H1 (cell line): ENCODE measurements at regions not wholly inside any gene's neighbourhood (a gene's known extent, or its start where the extent isn't known, plus 50 kb on each side); places are given as distances from the start of the nearest gene placed in this dataset.

ENCODE experiments used
- ASH2L ChIP-seq: fragments of 200-600, 300-600 bp; sonication (generic); IDR thresholded peaks from one replicate; pipeline ENCODE4 v1.7.1; 2017; ENCODE audit warnings: low read length
- EGR1 ChIP-seq: IDR thresholded peaks from 2 replicates; pipeline ENCODE4 v1.6.1; 2011; ENCODE audit warnings: low read depth, low read length, borderline replicate concordance
- PHF8 ChIP-seq: fragments of 200-600 bp; sonication (generic); conservative IDR thresholded peaks from 2 replicates; pipeline ENCODE4 v1.7.1; 2012; ENCODE audit warnings: low read depth, mild to moderate bottlenecking, inconsistent platforms, low read length, moderate library complexity
- RNF2 ChIP-seq: fragments of 200-900, 300-1000 bp; sonication (generic); IDR thresholded peaks from 2 replicates; pipeline ENCODE4 v1.7.1; 2016; ENCODE audit warnings: borderline replicate concordance, low read depth, mild to moderate bottlenecking, antibody characterized with exemption, low read length; ENCODE audit not compliant: poor library complexity, severe bottlenecking; ENCODE audit errors: missing control alignments
- SP1 ChIP-seq: IDR thresholded peaks from 2 replicates; pipeline ENCODE4 v1.6.1; 2011; ENCODE audit warnings: low read depth, low read length
- SP2 ChIP-seq: IDR thresholded peaks from 2 replicates; pipeline ENCODE4 v1.6.1; 2012; ENCODE audit warnings: mild to moderate bottlenecking, low read length, inconsistent platforms
- TF ChIP-seq, protein P1 (sequence below), 3 experiments: IDR thresholded peaks; 1 replicate in 2 of 3; 2 replicates in 1 of 3; pipeline versions ENCODE4 v1.5.1 to v1.6.1; 2011; ENCODE audit warnings: low read length in 3 of 3, mild to moderate bottlenecking in 3 of 3, inconsistent platforms in 2 of 3, low read depth in 1 of 3, moderate library complexity in 1 of 3; ENCODE audit not compliant: insufficient read depth in 1 of 3; ENCODE audit errors: control extremely low read depth in 1 of 3

DNA sequence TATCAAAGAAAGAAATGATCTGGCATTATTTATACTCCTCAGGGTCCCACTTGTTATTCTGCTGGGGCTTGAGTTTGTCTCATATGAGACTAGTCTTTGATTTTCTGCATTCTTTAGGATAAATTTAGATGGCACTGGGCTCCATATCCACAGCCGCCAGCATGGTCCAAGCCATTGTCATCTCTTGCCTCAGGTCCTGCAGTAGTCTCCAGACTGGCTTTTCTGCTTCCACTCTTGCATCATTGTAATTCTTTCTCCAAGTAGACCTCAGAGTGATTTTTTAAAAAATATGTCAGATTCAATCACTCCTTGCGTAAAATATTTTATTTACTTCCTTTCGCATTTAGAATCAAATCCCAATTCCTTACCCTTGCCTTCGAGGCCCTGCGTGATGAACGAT lies 50.4 kb upstream of the ST3GAL6 start:
- TF ChIP-seq PHF8 (no peak), RNF2 (no peak), EGR1 (no peak), SP2 (no peak), SP1 (no peak), ASH2L (no peak)
- TF ChIP-seq, protein P1, sequence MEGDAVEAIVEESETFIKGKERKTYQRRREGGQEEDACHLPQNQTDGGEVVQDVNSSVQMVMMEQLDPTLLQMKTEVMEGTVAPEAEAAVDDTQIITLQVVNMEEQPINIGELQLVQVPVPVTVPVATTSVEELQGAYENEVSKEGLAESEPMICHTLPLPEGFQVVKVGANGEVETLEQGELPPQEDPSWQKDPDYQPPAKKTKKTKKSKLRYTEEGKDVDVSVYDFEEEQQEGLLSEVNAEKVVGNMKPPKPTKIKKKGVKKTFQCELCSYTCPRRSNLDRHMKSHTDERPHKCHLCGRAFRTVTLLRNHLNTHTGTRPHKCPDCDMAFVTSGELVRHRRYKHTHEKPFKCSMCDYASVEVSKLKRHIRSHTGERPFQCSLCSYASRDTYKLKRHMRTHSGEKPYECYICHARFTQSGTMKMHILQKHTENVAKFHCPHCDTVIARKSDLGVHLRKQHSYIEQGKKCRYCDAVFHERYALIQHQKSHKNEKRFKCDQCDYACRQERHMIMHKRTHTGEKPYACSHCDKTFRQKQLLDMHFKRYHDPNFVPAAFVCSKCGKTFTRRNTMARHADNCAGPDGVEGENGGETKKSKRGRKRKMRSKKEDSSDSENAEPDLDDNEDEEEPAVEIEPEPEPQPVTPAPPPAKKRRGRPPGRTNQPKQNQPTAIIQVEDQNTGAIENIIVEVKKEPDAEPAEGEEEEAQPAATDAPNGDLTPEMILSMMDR (IDR thresholded peaks at IDR 0.05; ENCODE audit: control extremely low read depth in 1 of 3, insufficient read depth in 1 of 3, low read depth in 1 of 3, low read length in 3 of 3), result no peak
